GM20000 (cell line): ENCODE measurements at regions not wholly inside any gene's neighbourhood (a gene's known extent, or its start where the extent isn't known, plus 50 kb on each side); places are given as distances from the start of the nearest gene placed in this dataset.
"Not testable (repeated sequence)": the region's sequence is repeated elsewhere in the genome, so short reads cannot be mapped to it uniquely, and the experiment has no call there.

Experiments
- DNase-seq: peaks from one replicate; pipeline ENCODE4 v3.0.0; 2012; ENCODE audit warnings: low spot score
- TF ChIP-seq, protein P1 (sequence below): IDR thresholded peaks from 2 replicates; pipeline ENCODE4 v1.5.1; 2012; ENCODE audit warnings: mild to moderate bottlenecking, control low read depth; ENCODE audit errors: extremely low read depth, missing control alignments

DNA sequence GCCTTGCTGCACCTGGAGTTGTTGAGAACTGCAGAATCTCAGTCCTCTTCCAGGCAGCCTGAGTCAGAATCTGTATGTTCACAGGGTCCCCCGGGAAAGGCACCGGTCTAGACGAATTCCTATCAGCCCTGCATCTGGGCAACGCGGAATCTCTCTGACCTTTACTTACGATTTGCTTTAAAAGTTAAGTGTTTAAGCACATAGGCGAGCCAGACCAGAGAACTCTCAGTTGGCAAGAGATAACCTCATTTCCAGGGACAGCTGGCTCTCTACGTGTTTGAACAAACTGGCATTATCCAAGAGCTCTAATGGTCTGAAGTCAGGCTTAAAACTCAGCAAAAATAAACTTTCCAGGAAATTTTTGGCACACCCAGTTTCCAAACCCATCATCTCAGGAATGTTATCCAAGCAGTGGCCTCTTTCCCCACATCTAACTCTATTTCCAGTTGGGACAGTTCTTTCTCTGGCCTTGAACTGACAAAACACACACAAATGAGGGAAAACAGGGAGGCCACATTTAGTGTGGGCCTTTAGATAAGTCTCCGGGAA is 53.4 kb downstream of the HES1 start:
- TF ChIP-seq, protein P1, sequence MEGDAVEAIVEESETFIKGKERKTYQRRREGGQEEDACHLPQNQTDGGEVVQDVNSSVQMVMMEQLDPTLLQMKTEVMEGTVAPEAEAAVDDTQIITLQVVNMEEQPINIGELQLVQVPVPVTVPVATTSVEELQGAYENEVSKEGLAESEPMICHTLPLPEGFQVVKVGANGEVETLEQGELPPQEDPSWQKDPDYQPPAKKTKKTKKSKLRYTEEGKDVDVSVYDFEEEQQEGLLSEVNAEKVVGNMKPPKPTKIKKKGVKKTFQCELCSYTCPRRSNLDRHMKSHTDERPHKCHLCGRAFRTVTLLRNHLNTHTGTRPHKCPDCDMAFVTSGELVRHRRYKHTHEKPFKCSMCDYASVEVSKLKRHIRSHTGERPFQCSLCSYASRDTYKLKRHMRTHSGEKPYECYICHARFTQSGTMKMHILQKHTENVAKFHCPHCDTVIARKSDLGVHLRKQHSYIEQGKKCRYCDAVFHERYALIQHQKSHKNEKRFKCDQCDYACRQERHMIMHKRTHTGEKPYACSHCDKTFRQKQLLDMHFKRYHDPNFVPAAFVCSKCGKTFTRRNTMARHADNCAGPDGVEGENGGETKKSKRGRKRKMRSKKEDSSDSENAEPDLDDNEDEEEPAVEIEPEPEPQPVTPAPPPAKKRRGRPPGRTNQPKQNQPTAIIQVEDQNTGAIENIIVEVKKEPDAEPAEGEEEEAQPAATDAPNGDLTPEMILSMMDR: no peak

DNA sequence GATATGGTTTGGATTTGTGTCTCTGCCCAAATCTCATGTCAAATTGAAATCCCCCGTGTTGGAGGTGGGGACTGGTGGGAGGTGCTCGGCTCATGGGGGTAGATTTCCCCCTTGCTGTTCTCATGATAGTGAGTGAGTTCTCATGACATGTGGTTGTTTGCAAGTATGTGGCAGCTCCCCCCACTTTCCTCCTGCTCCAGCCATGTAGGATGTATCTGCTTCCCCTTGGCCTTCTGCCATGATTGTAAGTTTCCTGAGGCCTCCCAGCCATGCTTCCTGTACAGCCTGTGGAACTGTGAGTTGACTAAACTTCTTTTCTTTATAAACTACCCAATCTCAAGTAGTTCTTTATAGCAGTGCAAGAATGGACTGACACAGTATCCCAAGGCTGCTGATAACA is 55.9 kb downstream of the HES1 start:
- not testable (repeated sequence) for DNase-seq

More for the DNA sequence above, 53.4 kb downstream of the HES1 start:
- DNase-seq: no peak

DNA sequence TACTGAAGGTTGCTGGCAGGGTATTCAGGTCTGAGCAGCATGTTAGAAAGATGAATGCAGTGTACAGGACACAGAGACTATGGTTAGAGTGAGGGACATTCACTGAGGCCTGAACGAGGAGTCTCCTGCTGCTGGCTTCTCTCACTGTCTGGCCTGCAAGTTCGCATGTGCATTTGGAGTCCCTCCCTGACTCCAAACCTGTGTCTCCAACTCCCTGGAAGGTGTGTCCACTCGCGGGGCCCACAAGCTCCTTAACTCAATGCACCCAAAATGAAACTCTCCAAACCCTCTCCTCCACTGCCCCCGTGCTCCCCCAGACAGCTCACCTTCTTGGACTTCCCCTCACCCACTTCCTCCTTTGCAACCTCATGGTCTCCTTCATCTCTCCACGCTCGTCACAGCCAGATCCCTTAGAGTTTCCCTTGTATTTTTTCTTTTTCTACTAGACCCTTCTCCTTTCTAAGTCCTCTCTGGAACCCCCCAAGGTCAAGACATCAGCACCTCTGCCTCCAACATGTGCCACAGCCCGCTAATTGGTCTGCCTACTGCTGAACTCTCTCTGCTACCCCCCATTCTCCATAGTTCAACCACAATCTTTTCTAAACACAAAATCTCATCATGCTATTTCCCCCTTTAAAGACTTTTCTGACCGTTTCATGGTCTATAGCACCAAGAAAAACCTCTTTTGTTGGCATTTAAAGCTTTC is 58.3 kb downstream of the HES1 start:
- peak; percentile 47 for DNase-seq
- TF ChIP-seq, protein P1: no peak

DNA sequence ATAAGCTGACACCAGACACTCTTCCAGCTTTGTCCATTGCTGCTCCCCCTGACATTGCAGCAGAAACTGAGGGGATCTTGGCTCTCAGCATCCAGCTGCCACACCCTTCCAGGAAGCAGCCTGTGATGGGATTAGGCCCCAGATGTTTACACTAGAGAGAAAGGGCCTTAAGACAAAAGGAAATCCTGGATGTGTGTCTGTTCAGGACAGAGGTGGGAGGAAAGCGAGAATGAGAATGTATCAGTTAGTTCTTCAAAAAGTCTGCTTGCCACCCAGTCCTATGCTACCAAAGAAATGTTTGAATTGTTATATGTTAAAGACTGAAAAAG is 58.8 kb downstream of the HES1 start:
- DNase-seq: no peak
- TF ChIP-seq, protein P1: no peak

DNA sequence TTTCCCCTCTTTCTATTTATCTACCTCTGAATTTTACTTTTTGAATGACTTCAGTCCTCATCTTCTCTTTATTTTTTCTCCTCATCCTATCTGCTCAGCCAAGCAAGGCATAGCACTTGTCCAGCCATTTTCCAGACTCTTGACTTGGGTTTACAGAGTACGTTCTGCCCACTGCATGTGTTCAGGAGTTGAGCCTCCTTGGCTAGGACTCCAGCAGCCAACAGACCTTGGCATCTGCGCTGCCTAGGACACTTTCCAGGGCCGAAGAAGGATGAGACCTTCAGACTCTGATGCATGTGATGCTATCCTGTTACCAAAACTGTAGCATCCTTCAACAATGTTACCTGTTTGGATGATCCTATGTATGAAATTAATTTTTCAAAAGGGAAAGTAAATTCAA is 59.7 kb downstream of the HES1 start:
- TF ChIP-seq, protein P1: no peak
- DNase-seq: no peak

DNA sequence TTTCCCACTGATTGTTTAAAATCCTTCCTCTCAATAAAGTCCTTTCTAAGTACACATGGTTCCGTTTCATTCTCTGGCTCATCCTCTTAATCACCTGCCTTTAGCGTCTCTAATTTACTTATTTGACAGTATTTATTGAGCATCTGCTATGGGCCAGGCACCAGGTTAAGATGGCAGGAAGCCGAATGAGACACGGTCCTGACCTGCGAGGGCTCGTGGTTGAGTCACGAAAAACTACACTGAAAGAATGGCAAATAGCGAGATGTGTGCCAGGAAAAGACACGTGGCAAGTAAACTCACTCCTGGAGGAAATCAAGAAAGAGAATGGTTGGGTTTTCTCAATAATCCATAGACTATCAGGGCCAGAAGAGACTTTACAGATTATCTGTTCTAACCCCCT is 60.9 kb downstream of the HES1 start:
- TF ChIP-seq, protein P1: no peak
- no peak for DNase-seq

DNA sequence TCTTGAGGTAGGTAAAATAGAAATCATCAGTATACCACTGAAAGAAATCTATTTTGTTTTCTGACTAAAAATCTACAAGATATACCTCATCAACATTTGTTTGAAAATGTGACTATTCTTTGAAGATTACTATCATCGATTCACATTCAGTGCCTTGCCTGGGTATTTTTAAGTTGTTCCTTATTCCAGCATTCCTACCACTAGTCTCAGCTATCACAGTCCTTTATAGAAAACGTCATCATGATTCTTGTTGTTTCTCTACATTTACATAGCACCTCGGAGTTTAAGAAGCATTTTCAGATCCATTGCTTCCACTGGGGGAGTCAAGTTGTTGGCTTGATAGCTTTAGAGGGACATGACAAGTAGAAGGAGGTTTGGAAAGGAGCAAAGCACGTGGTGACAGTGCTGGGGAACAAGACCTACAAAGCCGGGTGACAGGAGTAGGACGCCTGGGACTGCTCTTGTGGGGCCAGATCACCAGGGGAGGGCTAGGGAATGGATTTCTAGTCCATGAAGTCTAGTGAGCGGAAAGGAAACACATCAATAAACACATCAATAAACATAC is 61.5 kb downstream of the HES1 start:
- TF ChIP-seq, protein P1: no peak
- DNase-seq: no peak
